Colonic mucosa (tissue), 4 donors: ENCODE measurements at regions not wholly inside any gene's neighbourhood (a gene's known extent, or its start where the extent isn't known, plus 50 kb on each side); places are given as distances from the start of the nearest gene placed in this dataset.

Source experiments
- DNase-seq: peaks from one replicate; pipeline ENCODE4 v3.0.0-alpha.2; 2020
- H3K27ac ChIP-seq: fragments of 200-600 bp; one replicate; pipeline ENCODE4 v1.8.0; 2021
- H3K27me3 ChIP-seq: fragments of 200-600 bp; one replicate; pipeline ENCODE4 v1.8.0; 2021
- H3K36me3 ChIP-seq: fragments of 200-600 bp; one replicate; pipeline ENCODE4 v1.8.0; 2021
- H3K4me1 ChIP-seq: fragments of 200-600 bp; one replicate; pipeline ENCODE4 v1.8.0; 2021; ENCODE audit warnings: mild to moderate bottlenecking
- H3K4me3 ChIP-seq: fragments of 200-600 bp; one replicate; pipeline ENCODE4 v1.8.0; 2021
- H3K9ac ChIP-seq, 2 donors: one replicate each; pipeline ENCODE4 v1.7.0; 2013; ENCODE audit warnings: control low read depth in 2 of 2, low read depth in 2 of 2, low read length in 2 of 2
- H3K9me3 ChIP-seq: fragments of 200-600 bp; one replicate; pipeline ENCODE4 v1.8.0; 2021
- intact Hi-C: fragments of 100-400 bp; cut with DNase I; formaldehyde crosslinking; loops from one replicate; pipeline ENCODE4 v1.14.1; 2022
- TF ChIP-seq, protein P1 (sequence below): fragments of 200-600 bp; IDR thresholded peaks from one replicate; pipeline ENCODE4 v1.8.0; 2022; ENCODE audit warnings: antibody characterized with exemption, mild to moderate bottlenecking
- donor health status: healthy.
- donor health status: DM: no; HTN: no; CAD: no.
- donor health status: DM: no; HTN: no; CAD: no.

DNA sequence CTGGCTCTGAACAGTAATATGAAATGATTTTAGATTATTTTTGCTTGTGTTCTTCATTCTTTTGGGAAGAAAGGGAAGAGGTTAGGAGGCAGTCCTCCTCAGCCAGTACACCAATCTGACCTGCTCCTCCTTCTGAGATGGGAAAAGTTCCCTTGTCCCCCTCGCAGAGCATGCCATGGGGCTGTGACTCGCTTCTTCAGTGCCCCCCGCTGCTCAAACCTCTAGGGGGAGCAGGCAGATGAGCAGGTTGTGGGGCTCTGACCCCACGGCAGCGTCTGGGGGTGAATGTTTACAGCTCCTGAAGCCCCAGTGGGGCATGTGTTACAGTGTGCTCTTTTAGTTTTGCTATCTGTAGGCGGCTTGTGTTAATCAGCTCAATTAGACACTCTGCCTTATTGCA is 50.9 kb upstream of the KLF9 start:
- Histone ChIP-seq H3K9ac (no peak overlapping the region), H3K4me1 (peaks cover 3% of the 10 kb centered on the region), H3K27me3 (no peaks in the 10 kb centered on the region), H3K27ac (no peak overlapping the region), H3K9me3 (no peaks in the 10 kb centered on the region), H3K36me3 (no peaks in the 10 kb centered on the region), H3K4me3 (no peak overlapping the region)
- no peak for DNase-seq
- TF ChIP-seq, protein P1, sequence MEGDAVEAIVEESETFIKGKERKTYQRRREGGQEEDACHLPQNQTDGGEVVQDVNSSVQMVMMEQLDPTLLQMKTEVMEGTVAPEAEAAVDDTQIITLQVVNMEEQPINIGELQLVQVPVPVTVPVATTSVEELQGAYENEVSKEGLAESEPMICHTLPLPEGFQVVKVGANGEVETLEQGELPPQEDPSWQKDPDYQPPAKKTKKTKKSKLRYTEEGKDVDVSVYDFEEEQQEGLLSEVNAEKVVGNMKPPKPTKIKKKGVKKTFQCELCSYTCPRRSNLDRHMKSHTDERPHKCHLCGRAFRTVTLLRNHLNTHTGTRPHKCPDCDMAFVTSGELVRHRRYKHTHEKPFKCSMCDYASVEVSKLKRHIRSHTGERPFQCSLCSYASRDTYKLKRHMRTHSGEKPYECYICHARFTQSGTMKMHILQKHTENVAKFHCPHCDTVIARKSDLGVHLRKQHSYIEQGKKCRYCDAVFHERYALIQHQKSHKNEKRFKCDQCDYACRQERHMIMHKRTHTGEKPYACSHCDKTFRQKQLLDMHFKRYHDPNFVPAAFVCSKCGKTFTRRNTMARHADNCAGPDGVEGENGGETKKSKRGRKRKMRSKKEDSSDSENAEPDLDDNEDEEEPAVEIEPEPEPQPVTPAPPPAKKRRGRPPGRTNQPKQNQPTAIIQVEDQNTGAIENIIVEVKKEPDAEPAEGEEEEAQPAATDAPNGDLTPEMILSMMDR, result no peak
- intact Hi-C loops, result loop anchor here (5.0 kb wide), 1 partner anchor 43 kb away; no protein-coding TSS in a partner anchor
